GM12892 (cell line): ENCODE measurements at regions not wholly inside any gene's neighbourhood (a gene's known extent, or its start where the extent isn't known, plus 50 kb on each side); places are given as distances from the start of the nearest gene placed in this dataset.

Experiments used
- POLR2A ChIP-seq: IDR thresholded peaks from 2 replicates; pipeline ENCODE4 v1.6.1; 2011; ENCODE audit warnings: low read depth, low read length, control low read depth
- POLR2AphosphoS5 ChIP-seq: IDR thresholded peaks from 2 replicates; pipeline ENCODE4 v1.6.1; 2011; ENCODE audit warnings: low read depth, low read length, control low read depth
- TAF1 ChIP-seq: IDR thresholded peaks from 2 replicates; pipeline ENCODE4 v1.6.1; 2011; ENCODE audit warnings: low read depth, mild to moderate bottlenecking, control low read depth, low read length, borderline replicate concordance

DNA sequence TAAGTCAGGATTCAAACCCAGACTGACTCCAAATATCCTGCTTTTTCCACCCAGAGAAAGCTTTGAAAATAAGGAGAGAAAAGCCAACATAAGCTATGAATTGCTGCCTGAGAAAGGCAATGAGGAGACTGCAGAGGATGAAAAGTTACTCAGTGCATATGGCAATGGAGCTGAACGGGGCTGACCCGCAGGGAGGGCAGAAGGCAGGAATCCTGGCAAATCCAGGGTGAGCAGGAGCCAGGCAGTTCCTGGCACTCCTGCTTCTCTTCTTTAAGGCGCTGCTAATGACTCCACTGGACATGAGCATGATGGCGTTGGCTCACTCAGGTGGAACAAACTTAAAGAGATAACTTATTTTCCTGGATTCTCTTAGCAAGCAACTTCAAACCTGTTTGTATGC is 95.2 kb upstream of the TMCC3 start:
- TF ChIP-seq POLR2A (no peak), POLR2AphosphoS5 (no peak), TAF1 (no peak)
